Activated gamma-delta T cell treated with anti-CD3 and anti-CD28 coated beads, Interleukin-2, amount 50 U/mL, for 16 hours (primary cell): ENCODE measurements at regions not wholly inside any gene's neighbourhood (a gene's known extent, or its start where the extent isn't known, plus 50 kb on each side); places are given as distances from the start of the nearest gene placed in this dataset.
A peak's percentile ranks its signal among the peaks of the same experiment; 100 is the strongest.

Experiments
- DNase-seq: peaks from one replicate; pipeline ENCODE4 v3.0.0-alpha.2; 2020; ENCODE audit warnings: low read depth

GRCh38 chr2:134173338-134174016 is 80.4 kb upstream of the MGAT5 start:
- no peak for DNase-seq

- DNase-seq = no peak
Observed at GRCh38 chr2:134174711-134175110, 79.2 kb upstream of the MGAT5 start.

- no peak for DNase-seq
Observed at GRCh38 chr2:134175834-134176233, 78.0 kb upstream of the MGAT5 start.

GRCh38 chr2:134177351-134177931 is 76.4 kb upstream of the MGAT5 start:
- DNase-seq = no peak

GRCh38 chr2:134178138-134178877 is 75.6 kb upstream of the MGAT5 start:
- no peak for DNase-seq

GRCh38 chr2:134181219-134181618 is 72.7 kb upstream of the MGAT5 start:
- DNase-seq = peak; percentile 25

GRCh38 chr2:134183679-134184078 is 70.2 kb upstream of the MGAT5 start:
- DNase-seq = no peak

- DNase-seq = no peak
Observed at GRCh38 chr2:134185639-134186038, 68.2 kb upstream of the MGAT5 start.

GRCh38 chr2:134189009-134189720 is 64.7 kb upstream of the MGAT5 start:
- DNase-seq = no peak

- no peak for DNase-seq
Observed at GRCh38 chr2:134190062-134190806, 63.6 kb upstream of the MGAT5 start.

- DNase-seq = no peak
Observed at GRCh38 chr2:134190807-134191203, 63.1 kb upstream of the MGAT5 start.

GRCh38 chr2:134191835-134192234 is 62.0 kb upstream of the MGAT5 start:
- no peak for DNase-seq

GRCh38 chr2:134193006-134193405 is 60.9 kb upstream of the MGAT5 start:
- DNase-seq = no peak

GRCh38 chr2:134194519-134194918 is 59.4 kb upstream of the MGAT5 start:
- no peak for DNase-seq

- DNase-seq = no peak
Observed at GRCh38 chr2:134195341-134195740, 58.5 kb upstream of the MGAT5 start.

GRCh38 chr2:134197445-134197844 is 56.4 kb upstream of the MGAT5 start:
- DNase-seq = no peak

GRCh38 chr2:134198006-134198634 is 55.8 kb upstream of the MGAT5 start:
- no peak for DNase-seq

- no peak for DNase-seq
Observed at GRCh38 chr2:134199123-134199522, 54.7 kb upstream of the MGAT5 start.

GRCh38 chr2:134200036-134200618 is 53.7 kb upstream of the MGAT5 start:
- DNase-seq = no peak

GRCh38 chr2:134201533-134201932 is 52.3 kb upstream of the MGAT5 start:
- no peak for DNase-seq

- no peak for DNase-seq
Observed at GRCh38 chr2:134202371-134202770, 51.5 kb upstream of the MGAT5 start.
